HG03039 (cell line): ENCODE measurements at regions not wholly inside any gene's neighbourhood (a gene's known extent, or its start where the extent isn't known, plus 50 kb on each side); places are given as distances from the start of the nearest gene placed in this dataset.
"Not testable (repeated sequence)": the region's sequence is repeated elsewhere in the genome, so short reads cannot be mapped to it uniquely, and the experiment has no call there.

Experiments
- ATAC-seq: cut with Tn5 transposase; IDR thresholded peaks from one replicate; pipeline ENCODE4 v1.9.1; 2021; ENCODE audit warnings: mild to moderate bottlenecking, moderate library complexity; ENCODE audit not compliant: unreplicated experiment

DNA sequence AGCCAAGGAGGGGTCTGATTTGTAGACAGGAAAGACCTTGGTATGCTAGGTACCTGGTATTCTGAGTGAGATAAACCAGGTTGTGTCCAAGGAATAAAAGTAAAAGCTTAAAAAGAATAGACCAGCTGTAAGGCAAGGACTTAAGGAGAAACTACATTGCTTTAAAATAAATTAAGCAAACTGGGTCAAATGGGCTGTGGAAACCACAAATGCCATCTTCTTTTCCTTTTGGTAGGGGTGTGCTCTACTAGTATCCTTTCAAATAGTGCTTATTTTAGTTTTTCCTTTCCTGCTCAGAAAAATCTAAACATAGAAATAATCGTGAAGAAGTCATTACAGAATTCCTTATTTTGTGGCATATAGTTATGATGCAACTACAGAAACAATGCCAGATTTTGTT, 138.6 kb upstream of the KLF12 start:
- no peak for ATAC-seq

DNA sequence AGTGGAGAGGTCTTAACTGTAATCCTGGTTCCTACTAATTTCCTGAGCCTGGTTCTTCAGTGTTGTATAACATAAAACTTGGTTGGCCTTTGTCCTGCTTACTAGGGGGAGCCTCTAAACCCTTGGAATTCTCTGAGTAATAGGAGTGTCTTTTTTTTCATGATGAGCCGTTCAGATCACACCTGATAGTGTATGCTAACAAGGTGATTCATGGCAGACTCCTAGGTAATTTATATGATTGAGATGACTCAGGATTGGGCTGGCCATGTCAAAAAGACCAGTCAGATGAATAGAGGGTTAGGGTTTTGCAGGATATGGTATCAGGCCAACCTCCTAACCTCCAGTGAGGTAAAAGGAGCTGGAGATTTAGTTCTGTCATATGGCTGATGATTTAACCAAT, 135.8 kb upstream of the KLF12 start:
- no peak for ATAC-seq

DNA sequence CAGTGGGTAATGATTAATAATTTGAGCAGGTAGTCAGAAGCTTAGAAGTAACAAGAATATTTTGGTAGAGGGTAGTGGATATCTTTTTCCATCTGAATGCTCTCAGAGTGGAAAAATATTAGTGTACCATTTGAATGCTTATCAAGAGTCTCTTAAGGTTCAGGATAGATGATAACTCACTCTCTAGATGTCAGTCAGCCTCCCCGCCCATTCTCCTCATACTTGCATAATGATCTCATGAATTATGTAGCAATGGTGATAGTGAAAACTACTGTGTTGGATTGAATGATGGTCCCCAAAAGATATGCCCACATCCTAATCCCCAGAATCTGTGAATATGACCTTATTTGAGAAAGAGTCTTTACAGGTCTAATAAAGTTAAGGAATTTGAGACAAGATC, 132.7 kb upstream of the KLF12 start:
- no peak for ATAC-seq

DNA sequence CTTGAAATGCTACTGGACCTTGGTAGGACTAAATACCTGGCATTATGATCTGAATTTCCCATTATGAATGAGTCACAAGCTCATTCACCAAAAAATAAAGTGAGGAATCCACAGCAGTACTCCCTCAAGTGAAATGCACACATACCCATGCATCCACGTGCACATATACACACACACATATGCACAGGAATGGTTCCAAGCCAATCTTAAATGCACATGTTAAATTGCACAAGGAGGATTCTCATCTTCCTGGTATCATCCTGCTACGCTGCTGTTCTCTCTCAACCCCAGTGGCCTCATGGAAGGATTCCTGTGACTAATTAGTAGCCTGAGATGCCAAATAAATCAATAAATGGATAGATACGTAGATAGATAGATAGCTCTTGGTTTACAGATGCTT, 132.1 kb upstream of the KLF12 start:
- ATAC-seq = no peak

DNA sequence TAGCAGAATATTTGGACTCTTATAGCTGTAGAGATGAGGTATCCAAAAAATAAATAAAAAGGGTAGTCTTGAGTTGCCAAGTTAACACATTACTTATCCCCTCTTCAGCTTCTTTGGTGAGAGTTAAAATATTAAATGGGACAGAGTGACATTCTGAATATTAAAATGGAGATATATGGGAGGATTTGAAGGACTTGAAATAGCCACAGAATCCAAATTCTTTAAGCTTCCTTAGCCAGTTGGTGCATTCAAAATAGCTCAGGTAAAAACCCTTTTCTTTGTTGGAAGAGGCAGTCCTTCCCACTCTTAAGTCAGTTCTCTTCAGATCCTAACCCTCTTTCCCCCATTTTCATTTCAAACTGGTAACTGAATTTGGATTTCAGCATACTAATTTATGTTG, 130.1 kb upstream of the KLF12 start:
- no peak for ATAC-seq

DNA sequence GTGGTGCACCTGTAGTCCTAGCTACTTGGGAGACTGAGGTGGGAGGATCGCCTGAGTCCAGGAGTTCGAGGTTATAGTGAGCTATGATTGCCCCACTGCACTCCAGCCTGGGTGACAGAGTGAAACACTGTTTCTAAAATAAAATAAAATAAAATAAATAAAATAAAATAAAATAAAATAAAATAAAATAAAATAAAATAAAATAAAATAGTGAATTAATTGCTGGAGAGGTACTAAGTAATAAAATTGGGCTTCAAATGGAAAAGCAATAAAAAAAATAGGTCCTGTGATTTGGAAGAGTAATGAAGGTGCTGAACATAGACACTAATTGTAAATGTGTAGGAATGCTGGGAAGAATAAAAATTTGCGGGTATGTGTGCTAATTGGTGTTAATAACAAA, 126.2 kb upstream of the KLF12 start:
- not testable (repeated sequence) for ATAC-seq

DNA sequence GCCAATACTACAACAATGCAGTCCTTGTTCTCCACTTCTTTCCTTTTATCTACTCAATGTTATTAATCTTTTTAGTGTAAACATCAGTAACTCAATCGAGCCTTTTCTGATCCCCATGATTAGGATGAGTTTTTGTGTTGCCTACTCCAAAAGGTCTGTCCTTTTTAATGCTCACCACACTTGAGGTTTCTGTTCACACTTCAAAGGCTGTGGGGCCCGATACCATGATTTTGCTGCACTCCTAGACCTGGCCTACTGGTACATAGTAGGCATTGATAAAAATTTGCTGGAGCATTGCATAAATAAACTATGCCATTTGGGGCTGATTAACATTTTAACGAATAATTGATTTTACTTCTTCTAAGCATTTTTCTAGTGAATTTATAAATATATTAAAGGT, 125.4 kb upstream of the KLF12 start:
- no peak for ATAC-seq

DNA sequence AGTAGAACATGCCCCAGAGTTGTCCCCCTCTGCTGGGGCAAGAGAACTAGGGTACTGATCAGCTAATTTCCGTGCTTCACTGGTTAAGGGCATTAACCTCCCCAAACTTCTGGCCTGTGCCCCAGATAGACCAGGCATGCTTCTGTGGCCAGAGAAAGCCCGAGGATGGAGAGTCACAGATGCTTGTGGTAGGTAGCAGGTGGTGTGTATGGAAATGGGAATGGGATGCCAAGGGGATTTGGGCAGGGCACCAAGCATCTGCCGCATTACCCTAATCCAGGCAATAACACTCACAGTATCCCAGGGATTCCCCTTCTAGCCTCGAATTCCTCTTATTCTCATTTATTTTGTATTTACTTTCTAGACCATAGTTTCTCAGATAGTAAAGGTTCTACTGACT, 124.8 kb upstream of the KLF12 start:
- no peak for ATAC-seq

DNA sequence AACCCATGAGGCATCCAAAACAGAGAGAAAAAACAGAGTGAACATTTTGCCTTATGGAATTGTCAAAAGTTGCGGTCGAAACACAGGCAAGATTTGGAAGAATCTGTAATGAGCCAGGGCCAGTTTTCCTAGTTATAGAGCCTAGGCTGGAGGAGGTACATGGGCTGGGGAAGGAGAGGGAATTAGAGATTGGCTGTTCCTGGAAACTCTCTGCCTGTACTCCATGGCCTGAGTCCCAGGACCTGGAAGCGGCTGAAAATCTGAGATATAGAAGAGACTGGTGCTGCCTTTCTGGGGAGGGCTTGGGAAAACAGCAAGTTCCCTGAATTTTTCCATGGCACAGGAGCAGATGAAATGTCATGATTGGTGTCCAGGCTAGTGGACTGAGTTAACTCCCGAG, 122.8 kb upstream of the KLF12 start:
- no peak for ATAC-seq

DNA sequence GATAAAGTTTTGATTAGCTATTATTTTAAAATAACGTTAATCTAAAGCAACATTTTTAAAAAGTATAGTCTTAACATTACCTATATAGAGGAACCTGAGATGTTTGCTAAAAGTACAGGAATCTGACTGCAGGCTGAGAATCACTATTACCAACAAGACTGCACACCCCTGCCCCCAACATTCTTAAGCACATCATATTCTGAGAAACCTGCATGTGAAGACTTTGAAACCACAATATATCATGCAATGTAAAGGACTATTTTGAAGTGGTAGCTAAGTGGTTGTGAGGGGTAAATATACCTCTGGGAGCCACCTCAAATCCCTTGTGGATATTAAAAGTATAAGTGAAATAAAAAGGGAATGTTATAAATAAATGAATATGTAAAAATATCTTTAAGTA, 119.0 kb upstream of the KLF12 start:
- no peak for ATAC-seq

DNA sequence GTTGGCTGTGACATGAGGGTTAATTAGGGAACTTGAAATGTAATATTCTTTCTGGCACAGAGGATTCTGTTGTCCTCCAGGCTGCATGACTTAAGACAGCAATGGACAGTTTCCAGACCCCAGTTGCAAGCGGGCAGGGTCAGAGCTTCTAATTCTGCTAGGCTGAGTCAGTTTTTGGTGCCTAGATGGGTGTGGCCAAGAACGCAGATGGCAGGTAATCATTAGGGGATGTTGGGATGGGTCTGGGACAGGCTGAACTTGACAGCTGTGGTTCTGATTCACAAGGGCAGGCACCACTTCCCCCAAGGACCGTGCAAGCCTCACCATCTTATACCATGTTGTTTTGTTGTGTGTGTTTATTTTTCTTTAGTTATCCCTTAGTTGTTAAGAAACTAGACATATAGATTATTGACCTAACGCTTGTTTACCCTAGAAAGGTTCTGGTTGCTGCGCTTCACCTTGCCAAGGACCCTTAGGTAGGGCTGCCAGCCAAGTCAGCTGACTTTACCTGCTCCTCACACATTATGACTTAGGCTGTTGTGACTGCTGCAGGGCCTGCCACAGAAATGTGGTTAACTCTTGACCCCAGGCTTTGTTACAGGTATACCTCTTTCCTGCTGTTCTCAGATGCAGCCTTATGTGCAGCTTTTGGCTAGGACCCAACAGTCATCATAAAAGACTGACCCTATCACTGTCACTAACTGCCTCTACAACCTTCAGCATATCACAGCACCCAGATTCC, 117.7 kb upstream of the KLF12 start:
- no peak for ATAC-seq

DNA sequence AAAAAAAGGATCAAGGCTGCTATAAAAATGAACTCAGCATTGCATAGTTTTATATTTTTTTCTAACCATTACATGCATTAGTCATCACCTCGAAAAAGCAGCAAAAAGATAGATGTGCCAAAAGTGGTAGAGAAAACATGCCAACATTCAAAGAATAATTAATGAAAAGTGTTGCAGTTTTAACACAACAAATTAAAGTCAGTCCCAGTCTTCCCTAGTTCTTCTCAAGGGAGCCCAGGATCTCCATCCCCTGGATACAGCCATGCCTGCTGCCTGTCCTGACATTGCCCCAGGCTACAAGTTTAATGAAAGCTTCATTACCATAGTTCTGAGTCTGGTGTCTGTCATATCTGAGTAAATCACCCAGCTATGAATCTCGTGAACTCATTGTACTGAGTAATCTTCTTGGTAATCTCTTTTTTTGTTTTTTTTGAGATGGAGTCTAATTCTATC, 116.6 kb upstream of the KLF12 start:
- ATAC-seq = no peak

DNA sequence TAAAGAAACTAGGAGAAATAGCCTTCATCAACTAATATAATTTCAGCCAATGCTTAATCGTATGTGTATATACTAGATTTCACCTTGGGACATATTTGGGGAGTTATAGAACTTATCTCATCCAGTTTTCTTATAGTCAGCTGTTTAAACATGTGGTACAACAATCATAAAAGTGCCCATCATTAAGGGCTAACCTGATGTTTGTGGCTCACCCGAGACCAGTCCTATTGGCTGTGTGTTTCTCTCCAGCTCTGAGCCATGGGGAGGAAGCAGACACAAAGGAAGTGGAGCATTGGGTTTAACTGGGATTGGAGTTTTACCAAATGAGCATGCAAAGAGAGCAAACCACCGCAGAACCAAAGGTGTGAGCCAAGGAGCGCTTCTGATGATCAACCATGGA, 114.3 kb upstream of the KLF12 start:
- no peak for ATAC-seq

DNA sequence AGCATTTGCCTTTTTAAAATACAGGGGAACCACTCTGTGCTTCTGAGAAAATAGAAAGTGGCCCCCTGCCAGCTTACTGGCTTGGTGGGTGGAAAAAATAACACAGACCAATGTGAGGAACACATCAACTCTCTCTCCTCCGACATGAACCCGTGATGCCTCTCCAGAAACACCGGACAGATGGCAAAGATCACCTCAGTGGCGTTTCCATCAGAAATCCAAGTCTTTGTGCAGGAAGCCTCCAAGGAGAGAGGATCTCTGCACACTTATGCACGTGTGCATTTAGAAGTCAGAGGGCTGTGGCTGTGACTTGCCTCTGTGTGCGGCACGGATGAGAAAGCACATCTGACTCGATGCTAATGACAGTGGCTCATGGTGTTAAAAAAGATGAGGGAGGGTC, 112.3 kb upstream of the KLF12 start:
- no peak for ATAC-seq

DNA sequence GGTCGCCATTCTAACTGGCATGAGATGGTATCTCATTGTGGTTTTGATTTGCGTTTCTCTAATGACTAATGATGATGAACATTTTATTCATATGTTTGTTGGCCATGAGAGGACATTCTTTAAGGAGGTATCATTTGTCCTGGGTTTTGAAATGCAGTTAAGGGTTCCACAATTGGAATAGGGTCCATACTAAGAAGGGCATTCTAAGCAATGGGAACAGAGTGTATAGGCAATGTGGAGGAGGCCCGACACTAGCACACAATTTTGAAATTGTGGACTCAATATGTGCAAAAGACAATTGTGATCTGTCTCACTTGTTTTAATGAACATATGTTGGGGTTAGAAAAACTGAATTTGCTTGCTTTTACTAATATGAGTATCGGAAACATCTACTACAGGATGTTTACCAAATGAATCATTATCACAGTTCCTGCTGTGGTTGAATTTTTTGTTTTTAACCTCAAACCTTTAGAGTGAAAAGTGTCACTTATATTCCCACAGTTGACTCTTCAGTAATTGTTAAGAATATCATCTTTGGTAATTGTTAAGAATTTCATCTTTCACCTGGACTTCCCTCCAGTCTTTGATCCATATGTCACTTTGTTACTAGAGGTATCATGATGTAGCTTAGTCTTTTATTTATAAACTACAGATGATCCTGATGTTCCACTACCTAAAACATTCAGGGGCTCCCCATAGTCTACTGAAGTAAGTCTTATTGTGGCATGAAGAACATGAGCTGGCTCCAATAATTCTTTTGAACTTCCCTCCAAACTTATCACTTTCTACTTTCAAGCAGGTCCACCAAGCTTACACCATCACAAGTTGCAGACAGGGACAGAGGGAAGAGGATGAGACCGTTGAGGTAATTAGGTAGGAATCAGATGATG, 109.7 kb upstream of the KLF12 start:
- no peak for ATAC-seq

DNA sequence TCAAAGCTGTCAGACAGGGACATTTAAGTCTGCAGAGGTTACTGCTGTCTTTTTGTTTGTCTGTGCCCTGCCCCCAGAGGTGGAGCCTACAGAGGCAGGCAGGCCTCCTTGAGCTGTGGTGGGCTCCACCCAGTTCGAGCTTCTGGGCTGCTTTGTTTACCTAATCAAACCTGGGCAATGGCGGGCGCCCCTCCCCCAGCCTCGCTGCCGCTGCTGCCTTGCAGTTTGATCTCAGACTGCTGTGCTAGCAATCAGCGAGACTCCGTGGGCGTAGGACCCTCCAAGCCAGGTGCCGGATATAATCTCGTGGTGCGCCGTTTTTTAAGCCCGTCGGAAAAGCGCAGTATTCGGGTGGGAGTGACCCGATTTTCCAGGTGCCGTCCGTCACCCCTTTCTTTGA, 107.1 kb upstream of the KLF12 start:
- ATAC-seq = not testable (repeated sequence)

DNA sequence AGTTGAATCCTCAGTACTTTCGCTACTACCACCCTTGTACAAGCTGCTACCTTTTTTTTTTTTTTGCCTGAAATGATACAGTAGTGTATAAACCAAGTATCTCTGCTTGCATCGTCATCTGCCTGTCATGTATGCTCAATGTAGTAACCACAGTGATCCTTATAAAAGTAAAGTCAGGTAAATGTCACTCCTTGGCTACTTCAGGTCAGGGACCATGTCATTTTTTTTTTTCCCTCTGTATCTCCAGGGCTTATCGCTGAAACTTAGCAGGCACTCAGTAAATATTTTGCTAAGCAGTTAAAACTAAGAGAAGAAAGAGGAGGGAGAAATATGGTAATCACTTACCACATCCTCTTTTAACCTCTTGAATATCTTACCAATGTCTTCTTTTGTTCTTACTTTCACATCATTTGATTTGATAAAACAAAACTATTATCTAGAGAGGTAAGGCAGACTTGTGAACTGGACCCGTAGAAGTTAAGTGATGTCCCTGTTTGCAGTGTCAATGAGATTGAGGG, 96.8 kb upstream of the KLF12 start:
- no peak for ATAC-seq

DNA sequence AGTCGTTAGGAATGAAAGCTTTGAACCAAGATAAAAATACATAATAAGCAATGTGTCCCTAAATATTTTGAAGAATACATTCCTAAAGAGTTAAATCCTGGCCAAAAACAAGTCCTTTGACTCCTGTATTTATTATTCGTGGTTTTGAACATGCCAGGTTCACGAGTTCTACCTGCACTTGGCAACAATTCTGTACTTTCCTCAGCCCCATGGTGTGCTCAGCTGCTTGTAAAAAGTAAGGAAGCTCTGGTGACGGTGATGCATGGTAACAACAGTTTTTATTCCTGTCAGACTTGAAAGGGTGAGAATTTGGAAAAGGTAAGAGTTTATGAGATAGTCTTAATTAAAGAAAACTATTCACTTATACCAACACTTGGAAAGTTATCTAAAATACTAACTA, 95.0 kb upstream of the KLF12 start:
- no peak for ATAC-seq

DNA sequence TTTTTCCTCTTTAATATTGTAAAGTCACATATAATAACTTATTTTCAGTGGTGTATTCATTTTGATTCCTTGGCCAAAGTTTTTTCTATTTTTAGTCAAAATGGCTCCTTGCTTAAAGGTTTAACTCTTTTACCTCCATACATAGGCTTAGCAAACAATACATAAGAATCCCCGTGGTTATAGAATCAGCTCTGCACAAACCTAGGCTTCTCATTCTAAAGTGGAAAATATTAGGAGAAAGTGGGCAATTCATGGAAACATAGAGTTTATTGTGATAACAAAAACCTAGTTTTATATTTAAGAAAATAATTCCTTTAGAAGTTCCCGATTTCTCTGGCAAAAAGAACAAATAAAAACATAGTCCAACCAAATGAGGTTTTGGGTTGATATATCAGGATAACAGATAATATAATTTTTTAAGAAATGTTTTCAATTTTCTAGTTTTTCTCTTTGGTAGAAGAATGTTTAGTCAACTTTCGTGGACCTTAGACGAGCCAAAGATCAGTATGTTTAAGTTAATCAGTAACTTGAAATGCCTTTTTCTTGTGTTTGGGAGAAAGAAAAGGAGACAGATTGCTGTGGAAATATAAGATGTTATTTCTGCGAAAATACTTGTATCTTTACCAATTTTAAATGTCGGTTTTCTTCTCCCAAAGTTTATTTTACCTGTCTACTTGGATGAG, 93.4 kb upstream of the KLF12 start:
- ATAC-seq = no peak

DNA sequence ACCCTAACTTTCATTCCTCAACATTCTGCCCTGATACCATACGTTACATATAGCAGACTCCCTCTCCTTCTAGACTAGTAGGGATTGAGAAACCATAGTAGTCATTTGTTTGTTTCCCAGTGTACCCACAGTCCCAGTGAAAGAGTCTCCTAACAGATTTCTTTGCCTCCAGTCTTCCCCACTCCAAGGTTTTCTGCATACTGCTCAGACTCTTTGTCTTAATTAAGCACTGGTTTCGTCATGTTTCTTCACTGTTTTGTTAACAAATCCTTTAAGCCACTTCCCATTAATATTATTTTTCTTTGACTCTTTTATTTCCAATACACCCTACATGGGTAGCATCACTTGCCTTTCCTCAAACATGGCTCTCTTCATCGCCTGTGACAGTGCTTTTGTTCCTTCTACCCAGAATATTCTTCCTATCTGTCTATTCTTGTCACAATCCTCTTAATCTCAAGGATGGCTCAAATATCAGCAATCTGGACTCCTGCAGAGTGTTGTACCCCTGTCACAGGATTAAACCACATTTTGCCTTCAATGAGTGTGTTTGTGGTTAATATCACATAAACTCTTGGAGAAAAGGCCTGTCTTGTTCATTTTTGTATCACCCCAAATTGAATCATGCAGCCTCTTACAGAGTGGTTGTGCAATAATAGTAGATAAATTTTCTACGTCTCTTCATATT, 92.7 kb upstream of the KLF12 start:
- ATAC-seq = no peak

DNA sequence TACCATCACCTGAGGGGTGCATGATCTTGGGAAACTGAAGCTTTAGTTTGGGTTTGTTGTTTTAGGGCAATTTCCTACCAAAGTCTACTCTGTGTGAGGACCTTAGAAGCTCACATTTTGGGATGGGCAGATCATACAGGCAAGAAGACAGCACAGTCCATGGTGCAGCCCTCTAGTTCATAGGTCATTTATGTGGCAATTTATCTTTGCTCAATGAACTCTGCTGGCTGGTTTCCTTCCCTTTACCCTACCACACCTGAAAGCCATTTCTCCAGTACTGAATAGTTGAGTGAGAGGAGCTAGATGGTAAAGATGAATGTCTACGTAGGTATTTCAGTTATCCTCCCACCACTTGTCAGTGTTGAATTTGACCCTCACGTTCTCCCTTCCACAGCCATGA, 87.5 kb upstream of the KLF12 start:
- no peak for ATAC-seq
